IMR-90 (cell line): ENCODE measurements at regions not wholly inside any gene's neighbourhood (a gene's known extent, or its start where the extent isn't known, plus 50 kb on each side); places are given as distances from the start of the nearest gene placed in this dataset.

ENCODE experiments used
- ATAC-seq: fragments of 200-7000 bp; cut with Tn5 transposase; 2 replicates; pipeline ENCODE4 v1.9.1; 2020; ENCODE audit warnings: low read depth, mild to moderate bottlenecking, moderate library complexity
- BruUV-seq: library from RNA; stranded (reverse); fragments of 400-500 nt; replicated peaks from 2 replicates; lab custom pipeline; 2021; lab: Mats Ljungman, UMichigan
- CTCF ChIA-PET: fragments of 300-600 bp; formaldehyde crosslinking; extraction: SDS; loops from one replicate; lab custom pipeline; 2021; ENCODE audit warnings: antibody characterized with exemption; lab: Yijun Ruan, JAX
- POLR2A ChIA-PET: fragments of 300-600 bp; sonication (Branson Sonifier 250); formaldehyde crosslinking; loops from one replicate; lab custom pipeline; 2022; ENCODE audit warnings: antibody characterized with exemption; ENCODE audit not compliant: unreplicated experiment; lab: Charles Lee
- DNase-seq: peaks from one replicate; pipeline ENCODE4 v3.0.0; 2013
- H2AFZ ChIP-seq: replicated peaks from 2 replicates; pipeline ENCODE3; 2013; ENCODE audit warnings: low read length, mild to moderate bottlenecking; ENCODE audit not compliant: poor library complexity
- H2AK5ac ChIP-seq: 2 replicates; pipeline ENCODE4 v1.6.1; 2013; ENCODE audit warnings: low read depth, low read length, inconsistent platforms
- H2AK9ac ChIP-seq: replicated peaks from 2 replicates; pipeline ENCODE3; 2013; ENCODE audit warnings: mild to moderate bottlenecking, low read depth, low read length, moderate library complexity; ENCODE audit not compliant: poor library complexity
- H2BK120ac ChIP-seq: 2 replicates; pipeline ENCODE4 v1.6.1; 2013; ENCODE audit warnings: low read depth, low read length, inconsistent platforms
- H2BK15ac ChIP-seq: 3 replicates; pipeline ENCODE4 v1.6.1; 2013; ENCODE audit warnings: low read depth, low read length, inconsistent platforms
- H2BK20ac ChIP-seq: 2 replicates; pipeline ENCODE4 v1.6.1; 2013; ENCODE audit warnings: low read depth, mild to moderate bottlenecking, inconsistent platforms, low read length, moderate library complexity
- H2BK5ac ChIP-seq: 2 replicates; pipeline ENCODE4 v1.6.1; 2013; ENCODE audit warnings: mild to moderate bottlenecking, low read depth, low read length, inconsistent platforms; ENCODE audit not compliant: poor library complexity, severe bottlenecking
- H3K14ac ChIP-seq: replicated peaks from 2 replicates; pipeline ENCODE4 v1.6.1; 2013; ENCODE audit warnings: low read depth, low read length, inconsistent platforms
- H3K18ac ChIP-seq: 2 replicates; pipeline ENCODE4 v1.6.1; 2013; ENCODE audit warnings: low read depth, low read length, control low read depth
- H3K23ac ChIP-seq: 2 replicates; pipeline ENCODE4 v1.6.1; 2013; ENCODE audit warnings: low read depth, low read length, inconsistent platforms
- H3K27ac ChIP-seq: 2 replicates; pipeline ENCODE4 v1.5.1; 2013; ENCODE audit warnings: mild to moderate bottlenecking, control low read depth, low read length; ENCODE audit not compliant: insufficient read depth
- H3K27me3 ChIP-seq: 2 replicates; pipeline ENCODE4 v1.6.1; 2013; ENCODE audit warnings: low read length; ENCODE audit not compliant: control insufficient read depth, insufficient read depth
- H3K36me3 ChIP-seq: 2 replicates; pipeline ENCODE4 v1.6.1; 2013; ENCODE audit warnings: low read length, mixed read lengths; ENCODE audit not compliant: control insufficient read depth, insufficient read depth
- H3K4ac ChIP-seq: 2 replicates; pipeline ENCODE4 v1.6.1; 2013; ENCODE audit warnings: low read depth, low read length, inconsistent platforms
- H3K4me1 ChIP-seq: 2 replicates; pipeline ENCODE4 v1.6.1; 2013; ENCODE audit warnings: low read length, mixed read lengths; ENCODE audit not compliant: control insufficient read depth, insufficient read depth
- H3K4me2 ChIP-seq: 2 replicates; pipeline ENCODE4 v1.6.1; 2013; ENCODE audit warnings: low read depth, mild to moderate bottlenecking, control low read depth, low read length, moderate library complexity
- H3K4me3 ChIP-seq: 2 replicates; pipeline ENCODE4 v1.5.1; 2013; ENCODE audit warnings: low read depth, mild to moderate bottlenecking, control low read depth, low read length, moderate library complexity; ENCODE audit not compliant: insufficient read depth
- H3K56ac ChIP-seq: 2 replicates; pipeline ENCODE4 v1.6.1; 2013; ENCODE audit warnings: low read length, inconsistent platforms; ENCODE audit not compliant: insufficient read depth; ENCODE audit errors: extremely low read depth
- H3K79me1 ChIP-seq, 2 experiments: 2 replicates each; pipeline ENCODE4 v1.6.1; 2013; ENCODE audit warnings: low read length in 2 of 2, inconsistent platforms in 1 of 2, low read depth in 1 of 2
- H3K9ac ChIP-seq: 2 replicates; pipeline ENCODE4 v1.6.1; 2013; ENCODE audit warnings: low read depth, low read length, control low read depth
- H3K9me1 ChIP-seq: 2 replicates; pipeline ENCODE4 v1.6.1; 2013; ENCODE audit warnings: low read length, inconsistent platforms; ENCODE audit not compliant: insufficient read depth
- H3K9me3 ChIP-seq: 2 replicates; pipeline ENCODE4 v1.6.1; 2013; ENCODE audit warnings: low read length; ENCODE audit not compliant: control insufficient read depth, insufficient read depth
- H4K20me1 ChIP-seq: 2 replicates; pipeline ENCODE4 v1.6.1; 2013; ENCODE audit warnings: low read length, inconsistent platforms; ENCODE audit not compliant: insufficient read depth
- H4K5ac ChIP-seq: 2 replicates; pipeline ENCODE4 v1.6.1; 2013; ENCODE audit warnings: mild to moderate bottlenecking, low read depth, low read length, control low read depth
- H4K8ac ChIP-seq, 2 experiments: 2 replicates each; pipeline ENCODE4 v1.6.1; 2013; ENCODE audit warnings: low read depth in 2 of 2, low read length in 2 of 2, control low read depth in 1 of 2, inconsistent platforms in 1 of 2
- H4K91ac ChIP-seq: 2 replicates; pipeline ENCODE4 v1.6.1; 2013; ENCODE audit warnings: low read depth, low read length, inconsistent platforms; ENCODE audit not compliant: insufficient read depth
- BHLHE40 ChIP-seq: fragments of 150-350 bp; IDR thresholded peaks from 2 replicates; pipeline ENCODE4 v1.6.1; 2016; ENCODE audit warnings: mild to moderate bottlenecking, low read depth, low read length
- CEBPB ChIP-seq: IDR thresholded peaks from 2 replicates; pipeline ENCODE4 v1.6.1; 2012; ENCODE audit warnings: low read depth, low read length, improper control_type of control experiment
- CHD1 ChIP-seq: IDR thresholded peaks from 2 replicates; pipeline ENCODE4 v1.6.1; 2012; ENCODE audit warnings: low read depth, low read length, improper control_type of control experiment
- CTCF ChIP-seq: conservative IDR thresholded peaks from 2 replicates; pipeline ENCODE4 v1.5.1; 2012; ENCODE audit warnings: mild to moderate bottlenecking, low read depth, low read length, improper control_type of control experiment
- ELK1 ChIP-seq: fragments of 150-350 bp; IDR thresholded peaks from 2 replicates; pipeline ENCODE4 v1.6.1; 2016; ENCODE audit warnings: low read depth, mild to moderate bottlenecking, low read length, moderate library complexity, borderline replicate concordance
- FOS ChIP-seq: fragments of 150-350 bp; IDR thresholded peaks from 2 replicates; pipeline ENCODE4 v1.6.1; 2016; ENCODE audit warnings: low read depth, low read length
- MAFK ChIP-seq: IDR thresholded peaks from 2 replicates; pipeline ENCODE4 v1.6.1; 2012; ENCODE audit warnings: low read depth, low read length, improper control_type of control experiment
- MAZ ChIP-seq: IDR thresholded peaks from 2 replicates; pipeline ENCODE4 v1.6.1; 2012; ENCODE audit warnings: low read depth, mild to moderate bottlenecking, low read length, improper control_type of control experiment, moderate library complexity, borderline replicate concordance
- MXI1 ChIP-seq: IDR thresholded peaks from 2 replicates; pipeline ENCODE4 v1.6.1; 2012; ENCODE audit warnings: low read depth, mild to moderate bottlenecking, low read length, moderate library complexity, borderline replicate concordance
- NFE2L2 ChIP-seq: fragments of 150-350 bp; IDR thresholded peaks from 2 replicates; pipeline ENCODE4 v1.6.1; 2016; ENCODE audit warnings: low read depth, mild to moderate bottlenecking, low read length
- POLR2A ChIP-seq: IDR thresholded peaks from 2 replicates; pipeline ENCODE4 v1.6.1; 2012; ENCODE audit warnings: mild to moderate bottlenecking, low read depth, low read length
- RAD21 ChIP-seq: IDR thresholded peaks from 2 replicates; pipeline ENCODE4 v1.6.1; 2012; ENCODE audit warnings: low read length, improper control_type of control experiment
- RCOR1 ChIP-seq: IDR thresholded peaks from 2 replicates; pipeline ENCODE4 v1.6.1; 2012; ENCODE audit warnings: mild to moderate bottlenecking, low read length, improper control_type of control experiment; ENCODE audit not compliant: insufficient replicate concordance
- RFX5 ChIP-seq: IDR thresholded peaks from 2 replicates; pipeline ENCODE4 v1.8.0; 2012; ENCODE audit warnings: low read depth, mild to moderate bottlenecking, low read length, moderate library complexity
- SMC3 ChIP-seq: fragments of 150-350 bp; IDR thresholded peaks from 2 replicates; pipeline ENCODE4 v1.6.1; 2016; ENCODE audit warnings: low read depth, mild to moderate bottlenecking, antibody characterized with exemption, low read length, moderate library complexity
- USF2 ChIP-seq: fragments of 150-350 bp; IDR thresholded peaks from 2 replicates; pipeline ENCODE4 v1.6.1; 2017; ENCODE audit warnings: mild to moderate bottlenecking, antibody characterized with exemption, low read length, low read depth
- whole genome bisulfite sequencing, 2 experiments: methylation state at CpG; one replicate each; pipeline versions ENCODE4 v1.1.5 to v1.1.7; 2013; ENCODE audit warnings: missing lambda C conversion rate in 2 of 2; ENCODE audit not compliant: insufficient read length in 1 of 2; ENCODE audit errors: extremely low coverage in 2 of 2; 5-methylcytosine and 5-hydroxymethylcytosine counted together
- dilution Hi-C: fragments of 300-500 bp; cut with HindIII; formaldehyde crosslinking; loops from one replicate; pipeline ENCODE4 v1.14.3; 2018; ENCODE audit warnings: low sequenced_read_pairs; ENCODE audit not compliant: unreplicated experiment
- in situ Hi-C: fragments of 300-500 bp; cut with MboI; formaldehyde crosslinking; loops from 3 replicates; pipeline ENCODE4 v1.14.3; 2019; ENCODE audit warnings: low sequenced_read_pairs, inconsistent platforms, mixed read lengths
- intact Hi-C: fragments of 100-400 bp; cut with micrococcal nuclease; formaldehyde crosslinking; loops from 2 replicates; pipeline ENCODE4 v1.10.0; 2022

GRCh38 chr14:58920230-58920629, 268.2 kb upstream of the DAAM1 start:
- H4K91ac ChIP-seq: no peak overlapping the region
- no peak overlapping the region for H3K4ac ChIP-seq
- ChIA-PET POLR2A (no interaction called here), CTCF (interaction anchor here (0.7 kb wide), 1 partner anchor 33 kb away, joined by 5 read pairs; no protein-coding TSS in a partner anchor)
- H3K4me2 ChIP-seq: no peak overlapping the region
- no peak overlapping the region for H4K5ac ChIP-seq
- H3K9ac ChIP-seq: no peak overlapping the region
- peaks cover 3% of the 10 kb centered on the region for H3K4me1 ChIP-seq
- H3K27me3 ChIP-seq: peaks cover 1% of the 10 kb centered on the region; the same call in 1 of the 2 replicates
- DNase-seq (no peak), ATAC-seq (no peak)
- H3K18ac ChIP-seq: no peak overlapping the region
- intact Hi-C loops: no loop called here
- H3K9me3 ChIP-seq: no peaks in the 10 kb centered on the region
- H3K56ac ChIP-seq: no peak overlapping the region
- no CpG with 5 or more reads among the region's 3 CpGs for WGBS, 2 experiments
- H2BK20ac ChIP-seq: no peak overlapping the region
- no peak overlapping the region for H3K23ac ChIP-seq
- dilution Hi-C loops: no loop called here
- no peak overlapping the region for H3K4me3 ChIP-seq
- no peak for TF ChIP-seq CHD1
- TF ChIP-seq MAZ: no peak
- TF ChIP-seq RFX5: no peak
- TF ChIP-seq SMC3: no peak
- no peak for TF ChIP-seq POLR2A
- TF ChIP-seq MXI1: no peak
- no peak for TF ChIP-seq BHLHE40
- no peak for TF ChIP-seq NFE2L2
- TF ChIP-seq CEBPB: no peak
- no peak for TF ChIP-seq CTCF
- TF ChIP-seq FOS: no peak
- TF ChIP-seq MAFK: no peak
- TF ChIP-seq USF2: no peak
- TF ChIP-seq RAD21: no peak
- TF ChIP-seq ELK1: no peak
- TF ChIP-seq RCOR1: no peak
- H2BK5ac ChIP-seq: no peak overlapping the region
- 0 out of 2 replicates have a peak, but pooled peaks cover 4% of the 10 kb centered on the region for H3K9me1 ChIP-seq
- no peaks in the 10 kb centered on the region for H3K79me1 ChIP-seq
- H2AK5ac ChIP-seq: no peak overlapping the region
- H2AFZ ChIP-seq: no peak overlapping the region
- no peak overlapping the region for H3K27ac ChIP-seq
- no peak overlapping the region for H3K14ac ChIP-seq
- no peak overlapping the region for H2AK9ac ChIP-seq
- no peak overlapping the region for H2BK15ac ChIP-seq
- in situ Hi-C loops: no loop called here
- no peaks in the 10 kb centered on the region for H3K36me3 ChIP-seq
- no peaks in the 10 kb centered on the region for H4K20me1 ChIP-seq
- H4K8ac ChIP-seq: no peak overlapping the region
- no peak overlapping the region for H2BK120ac ChIP-seq
- BruUV-seq: no TSS peak
